ENCODE measurements at regions not wholly inside any gene's neighbourhood (a gene's known extent, or its start where the extent isn't known, plus 50 kb on each side); places are given as distances from the start of the nearest gene placed in this dataset.

DNA sequence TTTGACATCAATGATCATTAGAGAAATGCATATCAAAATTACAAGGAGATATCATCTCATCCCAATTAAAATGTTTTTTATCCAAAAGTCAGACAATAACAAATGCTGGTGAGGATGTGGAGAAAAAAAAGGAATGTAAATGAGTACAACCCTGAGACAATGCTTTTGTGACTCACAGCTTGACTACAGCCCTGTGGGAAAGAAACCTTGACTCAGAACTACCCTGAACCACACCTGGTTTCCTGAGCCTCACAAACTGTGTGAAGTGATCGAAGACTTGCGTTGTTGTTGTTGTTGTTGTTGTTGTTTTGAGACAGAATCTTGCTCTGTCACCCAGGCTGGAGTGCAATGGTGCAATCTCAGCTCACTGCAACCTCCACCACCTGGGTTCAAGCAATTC lies 266.6 kb upstream of the MYT1L start:
- no peaks in the 10 kb centered on the region for H3K36me3 Mint-ChIP-seq (ENCODE audit: low read depth, unreplicated experiment)
- no peak overlapping the region for H3K27ac Mint-ChIP-seq (ENCODE audit: unreplicated experiment)
- H3K4me3 Mint-ChIP-seq (ENCODE audit: unreplicated experiment) = no peak overlapping the region
- DNase-seq (ENCODE audit: low spot score) = no peak
- peaks cover 11% of the 10 kb centered on the region for H3K4me1 Mint-ChIP-seq (ENCODE audit: unreplicated experiment)
- no peaks in the 10 kb centered on the region for H3K27me3 Mint-ChIP-seq (ENCODE audit: unreplicated experiment)
- TF ChIP-seq, protein P1, sequence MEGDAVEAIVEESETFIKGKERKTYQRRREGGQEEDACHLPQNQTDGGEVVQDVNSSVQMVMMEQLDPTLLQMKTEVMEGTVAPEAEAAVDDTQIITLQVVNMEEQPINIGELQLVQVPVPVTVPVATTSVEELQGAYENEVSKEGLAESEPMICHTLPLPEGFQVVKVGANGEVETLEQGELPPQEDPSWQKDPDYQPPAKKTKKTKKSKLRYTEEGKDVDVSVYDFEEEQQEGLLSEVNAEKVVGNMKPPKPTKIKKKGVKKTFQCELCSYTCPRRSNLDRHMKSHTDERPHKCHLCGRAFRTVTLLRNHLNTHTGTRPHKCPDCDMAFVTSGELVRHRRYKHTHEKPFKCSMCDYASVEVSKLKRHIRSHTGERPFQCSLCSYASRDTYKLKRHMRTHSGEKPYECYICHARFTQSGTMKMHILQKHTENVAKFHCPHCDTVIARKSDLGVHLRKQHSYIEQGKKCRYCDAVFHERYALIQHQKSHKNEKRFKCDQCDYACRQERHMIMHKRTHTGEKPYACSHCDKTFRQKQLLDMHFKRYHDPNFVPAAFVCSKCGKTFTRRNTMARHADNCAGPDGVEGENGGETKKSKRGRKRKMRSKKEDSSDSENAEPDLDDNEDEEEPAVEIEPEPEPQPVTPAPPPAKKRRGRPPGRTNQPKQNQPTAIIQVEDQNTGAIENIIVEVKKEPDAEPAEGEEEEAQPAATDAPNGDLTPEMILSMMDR (IDR thresholded peaks at IDR 0.05; ENCODE audit: unreplicated experiment) = no peak
- H3K9me3 Mint-ChIP-seq (ENCODE audit: unreplicated experiment) = no peaks in the 10 kb centered on the region

DNA sequence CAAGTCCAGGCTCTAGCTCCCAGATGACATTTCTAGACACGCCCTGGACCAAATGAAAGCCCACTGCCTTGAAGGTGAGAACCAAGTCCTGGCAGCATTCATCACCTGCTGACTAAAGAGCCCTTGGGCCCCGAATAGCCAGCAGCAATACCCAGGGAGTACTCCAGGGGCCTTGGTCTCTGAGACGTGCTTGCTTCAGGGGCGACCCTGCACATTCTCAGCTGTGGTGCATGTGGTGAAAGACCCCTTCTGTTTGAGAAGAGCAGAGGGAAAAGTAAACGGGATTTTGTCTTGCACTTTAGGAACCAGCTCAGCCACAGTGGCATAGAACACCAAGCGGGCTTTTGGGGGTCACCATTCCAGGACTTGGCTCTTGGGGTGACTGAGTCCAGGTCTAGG lies 260.5 kb upstream of the MYT1L start:
- TF ChIP-seq, protein P1 (IDR thresholded peaks at IDR 0.05; ENCODE audit: unreplicated experiment) = no peak
- DNase-seq (ENCODE audit: low spot score) = no peak
- peaks cover 1% of the 10 kb centered on the region for H3K27me3 Mint-ChIP-seq (ENCODE audit: unreplicated experiment)
- H3K36me3 Mint-ChIP-seq (ENCODE audit: low read depth, unreplicated experiment) = no peaks in the 10 kb centered on the region
- H3K4me3 Mint-ChIP-seq (ENCODE audit: unreplicated experiment) = no peak overlapping the region
- H3K27ac Mint-ChIP-seq (ENCODE audit: unreplicated experiment) = no peak overlapping the region
- H3K4me1 Mint-ChIP-seq (ENCODE audit: unreplicated experiment) = no peaks in the 10 kb centered on the region
- H3K9me3 Mint-ChIP-seq (ENCODE audit: unreplicated experiment) = no peaks in the 10 kb centered on the region

DNA sequence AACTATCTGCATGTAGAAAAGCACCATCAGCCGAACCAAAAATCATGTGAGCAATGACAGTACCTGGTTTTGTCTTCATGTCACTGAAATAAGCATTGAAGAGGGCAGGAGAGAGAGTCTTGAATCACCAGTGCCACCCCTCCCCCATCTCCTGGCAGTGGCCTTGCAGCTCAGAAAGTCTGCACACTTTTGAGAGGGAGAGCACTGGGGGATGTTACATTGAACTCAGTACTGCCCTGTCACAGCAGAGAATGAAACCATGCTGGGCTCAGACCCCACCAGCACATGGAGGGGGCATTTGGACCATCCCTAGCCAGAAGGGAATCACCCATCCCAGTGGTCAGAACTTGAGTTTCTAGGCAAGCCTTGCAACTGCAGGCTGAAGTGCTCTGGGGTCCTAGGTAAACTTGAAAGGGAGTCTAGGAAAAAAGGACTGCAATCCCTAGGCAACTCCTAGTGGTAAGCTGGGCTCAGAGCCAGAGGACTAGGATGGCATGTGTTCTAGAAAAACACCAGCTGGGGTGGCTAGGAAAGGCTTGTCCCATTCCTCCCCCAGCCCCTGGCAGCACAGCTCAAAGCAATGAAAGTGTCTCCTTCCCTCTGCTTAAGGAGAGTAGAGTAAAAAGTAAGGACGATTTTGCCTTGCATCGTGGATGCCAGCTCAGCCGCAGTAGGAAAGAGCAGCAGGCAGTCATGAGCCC lies 259.9 kb upstream of the MYT1L start:
- Mint-ChIP-seq H3K9me3 (ENCODE audit: unreplicated experiment) (no peaks in the 10 kb centered on the region), H3K4me3 (ENCODE audit: unreplicated experiment) (no peak overlapping the region), H3K27me3 (ENCODE audit: unreplicated experiment) (peaks cover 1% of the 10 kb centered on the region), H3K36me3 (ENCODE audit: low read depth, unreplicated experiment) (no peaks in the 10 kb centered on the region), H3K4me1 (ENCODE audit: unreplicated experiment) (no peaks in the 10 kb centered on the region), H3K27ac (ENCODE audit: unreplicated experiment) (no peak overlapping the region)
- TF ChIP-seq, protein P1 (IDR thresholded peaks at IDR 0.05; ENCODE audit: unreplicated experiment) = no peak
- no peak for DNase-seq (ENCODE audit: low spot score)

DNA sequence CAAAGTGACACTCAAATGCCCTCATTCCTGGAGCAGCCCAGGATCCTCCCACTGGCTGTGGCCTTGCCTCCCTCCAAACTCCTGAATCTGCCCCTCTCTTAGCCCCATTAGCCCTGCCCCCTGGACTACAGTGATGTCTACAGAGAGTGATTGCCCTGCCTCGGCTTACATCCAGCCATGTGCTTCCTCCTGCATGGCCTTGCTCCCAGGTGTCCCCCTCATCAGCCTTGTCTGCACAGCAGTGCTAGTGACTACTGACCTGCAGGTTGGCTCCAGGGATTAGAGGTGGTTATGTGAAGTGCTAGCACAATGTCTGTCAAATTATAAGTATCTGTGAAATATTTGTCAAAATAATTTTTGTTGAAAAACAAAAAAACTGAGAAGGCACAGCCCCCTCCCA lies 259.1 kb upstream of the MYT1L start:
- TF ChIP-seq, protein P1 (IDR thresholded peaks at IDR 0.05; ENCODE audit: unreplicated experiment) = no peak
- Mint-ChIP-seq H3K36me3 (ENCODE audit: low read depth, unreplicated experiment) (no peaks in the 10 kb centered on the region), H3K4me1 (ENCODE audit: unreplicated experiment) (no peaks in the 10 kb centered on the region), H3K4me3 (ENCODE audit: unreplicated experiment) (no peak overlapping the region), H3K27me3 (ENCODE audit: unreplicated experiment) (peaks cover 1% of the 10 kb centered on the region), H3K9me3 (ENCODE audit: unreplicated experiment) (no peaks in the 10 kb centered on the region), H3K27ac (ENCODE audit: unreplicated experiment) (no peak overlapping the region)
- no peak for DNase-seq (ENCODE audit: low spot score)

DNA sequence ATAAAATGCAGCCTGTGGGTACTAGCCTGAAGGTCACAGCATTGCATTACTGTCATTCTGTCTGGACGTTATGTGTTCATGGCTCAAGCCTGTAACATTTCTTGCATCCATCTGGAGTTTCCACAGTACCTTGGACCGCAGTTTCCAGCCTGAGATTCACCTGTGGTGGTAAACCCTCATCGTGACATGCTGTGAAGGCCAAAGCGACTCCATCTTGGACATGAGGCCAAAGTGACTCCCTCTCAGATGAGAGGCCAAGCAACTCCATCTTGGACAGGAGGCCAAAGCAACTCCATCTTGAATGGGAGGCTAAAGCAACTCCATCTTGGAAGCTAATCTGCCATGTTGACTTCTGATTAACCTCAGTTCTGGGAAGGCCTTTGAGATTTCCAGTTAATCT lies 257.7 kb upstream of the MYT1L start:
- H3K36me3 Mint-ChIP-seq (ENCODE audit: low read depth, unreplicated experiment) = no peaks in the 10 kb centered on the region
- TF ChIP-seq, protein P1 (IDR thresholded peaks at IDR 0.05; ENCODE audit: unreplicated experiment) = no peak
- H3K4me3 Mint-ChIP-seq (ENCODE audit: unreplicated experiment) = no peak overlapping the region
- H3K9me3 Mint-ChIP-seq (ENCODE audit: unreplicated experiment) = no peaks in the 10 kb centered on the region
- H3K27ac Mint-ChIP-seq (ENCODE audit: unreplicated experiment) = no peak overlapping the region
- H3K4me1 Mint-ChIP-seq (ENCODE audit: unreplicated experiment) = no peaks in the 10 kb centered on the region
- peaks cover 1% of the 10 kb centered on the region for H3K27me3 Mint-ChIP-seq (ENCODE audit: unreplicated experiment)
- no peak for DNase-seq (ENCODE audit: low spot score)

Data from endothelial cell (in vitro differentiated cells).